Endodermal cell (in vitro differentiated cells): ENCODE measurements at regions not wholly inside any gene's neighbourhood (a gene's known extent, or its start where the extent isn't known, plus 50 kb on each side); places are given as distances from the start of the nearest gene placed in this dataset.

Source experiments
- DNase-seq: peaks from one replicate; pipeline ENCODE4 v3.0.0-alpha.2; 2017
- H3K27ac ChIP-seq: 2 replicates; pipeline ENCODE4 v1.5.1; 2013; ENCODE audit warnings: mild to moderate bottlenecking, low read depth, low read length, moderate library complexity
- H3K27me3 ChIP-seq: 2 replicates; pipeline ENCODE4 v1.6.1; 2013; ENCODE audit warnings: mild to moderate bottlenecking, low read length, moderate library complexity; ENCODE audit not compliant: insufficient read depth, control insufficient read depth, poor library complexity, severe bottlenecking
- H3K36me3 ChIP-seq: 2 replicates; pipeline ENCODE4 v1.7.0; 2013; ENCODE audit warnings: mild to moderate bottlenecking, low read length, moderate library complexity; ENCODE audit not compliant: control insufficient read depth, insufficient read depth
- H3K4me1 ChIP-seq: one replicate; pipeline ENCODE4 v1.7.0; 2013; ENCODE audit warnings: low read length; ENCODE audit not compliant: control insufficient read depth, insufficient read depth
- H3K4me3 ChIP-seq: 2 replicates; pipeline ENCODE4 v1.5.1; 2013; ENCODE audit warnings: mild to moderate bottlenecking, low read length, moderate library complexity
- H3K9ac ChIP-seq: 2 replicates; pipeline ENCODE4 v1.6.1; 2013; ENCODE audit warnings: mild to moderate bottlenecking, low read length, moderate library complexity; ENCODE audit not compliant: poor library complexity, severe bottlenecking; ENCODE audit errors: extremely low read depth
- H3K9me3 ChIP-seq: 2 replicates; pipeline ENCODE4 v1.6.1; 2013; ENCODE audit warnings: mild to moderate bottlenecking, low read length, moderate library complexity; ENCODE audit not compliant: control insufficient read depth
- H3K27ac Mint-ChIP-seq: 2 replicates; pipeline ENCODE4 v1.8.0; 2020; ENCODE audit warnings: mixed read lengths
- H3K27me3 Mint-ChIP-seq: 2 replicates; pipeline ENCODE4 v1.8.0; 2021; ENCODE audit warnings: mild to moderate bottlenecking, mixed read lengths; ENCODE audit not compliant: insufficient read depth
- H3K36me3 Mint-ChIP-seq: 2 replicates; pipeline ENCODE4 v1.8.0; 2020; ENCODE audit warnings: low read depth, mixed read lengths
- H3K4me1 Mint-ChIP-seq: 2 replicates; pipeline ENCODE4 v1.8.0; 2020; ENCODE audit warnings: mixed read lengths
- H3K4me3 Mint-ChIP-seq: 2 replicates; pipeline ENCODE4 v1.8.0; 2020; ENCODE audit warnings: mild to moderate bottlenecking, moderate library complexity, mixed read lengths
- H3K9me3 Mint-ChIP-seq: 2 replicates; pipeline ENCODE4 v1.8.0; 2020; ENCODE audit warnings: mild to moderate bottlenecking, mixed read lengths
- CTCF ChIP-seq: fragments of 200-600 bp; sonication (generic); conservative IDR thresholded peaks from 2 replicates; pipeline ENCODE4 v1.5.0; 2021; ENCODE audit warnings: antibody characterized with exemption, mild to moderate bottlenecking
- WGBS, 2 experiments: methylation state at CpG; one replicate each; pipeline versions ENCODE4 v1.1.5 to v1.1.7; 2013; ENCODE audit warnings: missing lambda C conversion rate in 2 of 2, mixed read lengths in 1 of 2; ENCODE audit not compliant: insufficient coverage in 1 of 2, insufficient read length in 1 of 2; 5-methylcytosine and 5-hydroxymethylcytosine counted together

- H3K27me3 Mint-ChIP-seq = no peaks in the 10 kb centered on the region
- no peaks in the 10 kb centered on the region for H3K36me3 Mint-ChIP-seq
- no peak overlapping the region for H3K27ac Mint-ChIP-seq
- Histone ChIP-seq H3K27ac (no peak overlapping the region), H3K9ac (no peak overlapping the region), H3K27me3 (no peaks in the 10 kb centered on the region), H3K4me1 (no peaks in the 10 kb centered on the region), H3K36me3 (no peaks in the 10 kb centered on the region), H3K9me3 (no peaks in the 10 kb centered on the region), H3K4me3 (no peak overlapping the region)
- TF ChIP-seq CTCF = no peak
- no peaks in the 10 kb centered on the region for H3K9me3 Mint-ChIP-seq
- no peak for DNase-seq
- no peaks in the 10 kb centered on the region for H3K4me1 Mint-ChIP-seq
- WGBS, 2 experiments = 90 to 92% methylated on average over 4 to 5 of the region's 5 CpGs
- no peak overlapping the region for H3K4me3 Mint-ChIP-seq
These were observed 900.5 kb downstream of the C6orf118 start for GRCh38 chr6:164408868-164409267.

GRCh38 chr6:164404812-164405488 is 904.5 kb downstream of the C6orf118 start:
- no peak overlapping the region for H3K27ac Mint-ChIP-seq
- no peaks in the 10 kb centered on the region for H3K4me1 Mint-ChIP-seq
- no peaks in the 10 kb centered on the region for H3K9me3 ChIP-seq
- WGBS, 2 experiments = 85 to 86% methylated on average over 3 to 4 of the region's 4 CpGs
- no peak overlapping the region for H3K27ac ChIP-seq
- TF ChIP-seq CTCF = no peak
- H3K9me3 Mint-ChIP-seq = no peaks in the 10 kb centered on the region
- H3K4me3 ChIP-seq = no peak overlapping the region
- no peaks in the 10 kb centered on the region for H3K36me3 Mint-ChIP-seq
- H3K27me3 ChIP-seq = no peaks in the 10 kb centered on the region
- no peak overlapping the region for H3K4me3 Mint-ChIP-seq
- H3K27me3 Mint-ChIP-seq = no peaks in the 10 kb centered on the region
- no peaks in the 10 kb centered on the region for H3K4me1 ChIP-seq
- no peak for DNase-seq
- no peak overlapping the region for H3K9ac ChIP-seq
- H3K36me3 ChIP-seq = no peaks in the 10 kb centered on the region

- no peak overlapping the region for H3K4me3 Mint-ChIP-seq
- no peaks in the 10 kb centered on the region for H3K27me3 Mint-ChIP-seq
- Histone ChIP-seq H3K4me3 (no peak overlapping the region), H3K27ac (no peak overlapping the region), H3K9me3 (no peaks in the 10 kb centered on the region), H3K27me3 (no peaks in the 10 kb centered on the region), H3K36me3 (no peaks in the 10 kb centered on the region), H3K4me1 (no peaks in the 10 kb centered on the region), H3K9ac (no peak overlapping the region)
- no peaks in the 10 kb centered on the region for H3K4me1 Mint-ChIP-seq
- no peak overlapping the region for H3K27ac Mint-ChIP-seq
- H3K9me3 Mint-ChIP-seq = no peaks in the 10 kb centered on the region
- TF ChIP-seq CTCF = no peak
- no peaks in the 10 kb centered on the region for H3K36me3 Mint-ChIP-seq
- 93 to 100% methylated on average over 1 to 2 of the region's 2 CpGs for WGBS, 2 experiments
- DNase-seq = no peak
These were observed 907.5 kb downstream of the C6orf118 start for GRCh38 chr6:164401871-164402270.
